BLaER1 (cell line): ENCODE measurements at regions not wholly inside any gene's neighbourhood (a gene's known extent, or its start where the extent isn't known, plus 50 kb on each side); places are given as distances from the start of the nearest gene placed in this dataset.

ENCODE experiments used
- H3K27ac ChIP-seq: shearing (Covaris generic); formaldehyde crosslinking; 2 replicates; pipeline ENCODE4 v1.8.1; 2022
- H3K27me3 ChIP-seq: shearing (Covaris generic); formaldehyde crosslinking; 2 replicates; pipeline ENCODE4 v1.8.1; 2022
- H3K36me3 ChIP-seq: shearing (Covaris generic); formaldehyde crosslinking; 2 replicates; pipeline ENCODE4 v1.8.1; 2022
- H3K4me1 ChIP-seq: shearing (Covaris generic); formaldehyde crosslinking; 2 replicates; pipeline ENCODE4 v1.8.1; 2022
- H3K4me2 ChIP-seq: shearing (Covaris generic); formaldehyde crosslinking; 2 replicates; pipeline ENCODE4 v1.8.1; 2022
- H3K4me3 ChIP-seq: shearing (Covaris generic); formaldehyde crosslinking; 2 replicates; pipeline ENCODE4 v1.8.1; 2022
- H3K9ac ChIP-seq: shearing (Covaris generic); formaldehyde crosslinking; 2 replicates; pipeline ENCODE4 v1.8.1; 2022
- H3K9me3 ChIP-seq: shearing (Covaris generic); formaldehyde crosslinking; 2 replicates; pipeline ENCODE4 v1.8.1; 2022
- H4K20me1 ChIP-seq: shearing (Covaris generic); formaldehyde crosslinking; 2 replicates; pipeline ENCODE4 v1.8.1; 2022
- Cebpa-rat ChIP-seq: shearing (Covaris generic); IDR thresholded peaks from 2 replicates; pipeline ENCODE4 v1.8.1; 2022

DNA sequence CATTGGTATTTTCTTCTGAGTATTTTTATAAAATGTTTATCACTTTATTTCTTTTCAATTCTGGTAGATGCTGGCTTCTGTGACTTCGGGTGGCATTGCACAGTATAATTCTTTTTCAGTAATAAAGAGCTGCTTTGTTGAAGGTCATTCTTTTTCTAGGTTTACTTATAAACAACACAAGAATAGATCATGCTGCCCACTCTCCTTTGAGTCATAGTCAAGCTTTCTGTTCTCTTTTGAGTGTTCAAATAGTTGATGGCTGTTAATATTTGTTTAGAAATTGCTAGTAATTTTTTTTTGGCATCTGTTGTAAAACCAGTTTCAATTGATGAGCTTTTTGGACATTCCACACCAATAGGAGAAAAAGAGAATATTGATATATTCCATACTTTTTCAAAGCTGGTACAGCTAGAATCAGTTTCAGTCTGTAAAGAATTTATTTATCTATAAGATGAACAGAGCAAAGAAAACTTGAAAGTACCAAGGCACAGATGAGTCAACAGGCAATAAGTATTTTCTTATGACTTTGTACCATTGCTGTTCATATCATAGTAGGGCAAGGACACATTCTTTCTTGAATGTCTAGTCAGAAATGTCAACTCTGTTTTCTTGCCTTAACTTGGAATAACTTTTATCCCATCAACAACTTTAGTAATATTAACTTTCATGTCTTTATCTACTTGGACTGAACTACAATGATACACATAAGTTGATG, 513.0 kb upstream of the SEL1L start:
- Histone ChIP-seq H3K27ac (no peak overlapping the region), H3K36me3 (no peaks in the 10 kb centered on the region), H3K9me3 (no peaks in the 10 kb centered on the region), H3K27me3 (no peaks in the 10 kb centered on the region), H3K4me3 (no peak overlapping the region), H4K20me1 (no peaks in the 10 kb centered on the region), H3K4me2 (no peak overlapping the region), H3K4me1 (peaks cover 5% of the 10 kb centered on the region; the same call in 1 of the 2 replicates), H3K9ac (no peak overlapping the region)
- TF ChIP-seq Cebpa-rat, result no peak

- Histone ChIP-seq H3K9me3 (no peaks in the 10 kb centered on the region), H4K20me1 (no peaks in the 10 kb centered on the region), H3K36me3 (no peaks in the 10 kb centered on the region), H3K4me1 (peaks cover 5% of the 10 kb centered on the region; the same call in 1 of the 2 replicates), H3K27me3 (no peaks in the 10 kb centered on the region), H3K4me2 (0 out of 2 replicates have a peak overlapping the region, but pooled peaks have one; percentile 25), H3K4me3 (no peak overlapping the region), H3K9ac (no peak overlapping the region), H3K27ac (no peak overlapping the region)
- TF ChIP-seq Cebpa-rat, result no peak
These were observed 514.3 kb upstream of the SEL1L start for GRCh38 chr14:82047777-82048470.

DNA sequence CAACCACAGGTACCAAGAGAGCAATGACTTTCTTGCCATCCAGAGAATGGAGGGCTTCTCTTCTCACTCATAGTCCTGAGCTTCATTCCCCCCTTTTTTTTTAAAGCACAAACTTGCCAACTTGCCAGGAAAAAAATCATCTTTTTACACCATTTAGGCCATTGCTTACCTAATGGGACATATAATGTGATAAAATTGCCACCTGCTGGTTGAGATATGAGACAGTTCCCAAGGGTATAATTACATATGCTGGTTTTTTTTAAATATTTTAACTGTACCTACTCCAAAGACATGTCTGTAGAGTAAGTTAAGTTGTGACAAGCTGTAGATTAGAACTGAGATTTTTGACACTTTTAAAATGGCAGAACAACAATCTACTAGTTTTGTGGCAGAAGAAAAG, 519.1 kb upstream of the SEL1L start:
- TF ChIP-seq Cebpa-rat, result no peak
- H3K27ac ChIP-seq, result no peak overlapping the region
- H3K9me3 ChIP-seq, result no peaks in the 10 kb centered on the region
- H4K20me1 ChIP-seq, result no peaks in the 10 kb centered on the region
- H3K27me3 ChIP-seq, result no peaks in the 10 kb centered on the region
- H3K4me2 ChIP-seq, result no peak overlapping the region
- H3K36me3 ChIP-seq, result no peaks in the 10 kb centered on the region
- no peak overlapping the region for H3K4me3 ChIP-seq
- peaks cover 4% of the 10 kb centered on the region; the same call in 1 of the 2 replicates for H3K4me1 ChIP-seq
- H3K9ac ChIP-seq, result no peak overlapping the region

DNA sequence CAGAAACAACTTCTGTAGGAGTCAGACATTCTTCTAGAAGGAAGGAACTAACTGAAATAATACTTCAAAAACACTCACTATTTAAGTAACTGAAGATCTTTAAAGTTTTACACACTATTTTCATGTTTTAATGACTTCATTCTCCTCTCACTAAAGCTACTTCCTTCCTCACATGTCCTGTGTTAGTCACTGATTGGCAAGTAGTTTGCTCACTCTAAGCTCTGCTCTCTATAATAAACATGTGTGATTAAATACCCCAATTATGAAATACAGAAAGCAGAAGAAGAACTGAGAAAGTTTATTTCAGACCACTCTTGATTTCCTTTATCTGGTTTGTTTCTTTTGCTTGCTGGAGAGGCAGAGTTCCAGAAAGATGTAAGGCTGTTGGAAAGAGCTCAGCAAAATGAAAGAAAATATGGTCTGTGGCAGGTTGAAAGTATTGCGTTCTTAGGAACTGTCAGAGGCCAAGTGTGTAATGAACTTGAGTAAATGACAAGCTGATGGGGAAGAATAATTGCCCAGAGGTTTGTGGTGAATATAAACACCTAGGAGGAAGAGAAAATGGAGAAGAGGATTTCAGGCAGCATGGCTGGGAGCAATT, 522.0 kb upstream of the SEL1L start:
- Histone ChIP-seq H3K27me3 (no peaks in the 10 kb centered on the region), H3K36me3 (no peaks in the 10 kb centered on the region), H3K4me3 (no peak overlapping the region), H3K9me3 (no peaks in the 10 kb centered on the region), H3K4me2 (no peak overlapping the region), H4K20me1 (no peaks in the 10 kb centered on the region), H3K9ac (no peak overlapping the region), H3K4me1 (no peaks in the 10 kb centered on the region), H3K27ac (no peak overlapping the region)
- no peak for TF ChIP-seq Cebpa-rat

GRCh38 chr14:82060219-82060618, 526.6 kb upstream of the SEL1L start:
- no peak overlapping the region for H3K27ac ChIP-seq
- H3K4me1 ChIP-seq, result no peaks in the 10 kb centered on the region
- no peak overlapping the region for H3K4me2 ChIP-seq
- no peaks in the 10 kb centered on the region for H3K9me3 ChIP-seq
- H4K20me1 ChIP-seq, result no peaks in the 10 kb centered on the region
- H3K4me3 ChIP-seq, result no peak overlapping the region
- H3K27me3 ChIP-seq, result no peaks in the 10 kb centered on the region
- no peaks in the 10 kb centered on the region for H3K36me3 ChIP-seq
- TF ChIP-seq Cebpa-rat, result no peak
- no peak overlapping the region for H3K9ac ChIP-seq

DNA sequence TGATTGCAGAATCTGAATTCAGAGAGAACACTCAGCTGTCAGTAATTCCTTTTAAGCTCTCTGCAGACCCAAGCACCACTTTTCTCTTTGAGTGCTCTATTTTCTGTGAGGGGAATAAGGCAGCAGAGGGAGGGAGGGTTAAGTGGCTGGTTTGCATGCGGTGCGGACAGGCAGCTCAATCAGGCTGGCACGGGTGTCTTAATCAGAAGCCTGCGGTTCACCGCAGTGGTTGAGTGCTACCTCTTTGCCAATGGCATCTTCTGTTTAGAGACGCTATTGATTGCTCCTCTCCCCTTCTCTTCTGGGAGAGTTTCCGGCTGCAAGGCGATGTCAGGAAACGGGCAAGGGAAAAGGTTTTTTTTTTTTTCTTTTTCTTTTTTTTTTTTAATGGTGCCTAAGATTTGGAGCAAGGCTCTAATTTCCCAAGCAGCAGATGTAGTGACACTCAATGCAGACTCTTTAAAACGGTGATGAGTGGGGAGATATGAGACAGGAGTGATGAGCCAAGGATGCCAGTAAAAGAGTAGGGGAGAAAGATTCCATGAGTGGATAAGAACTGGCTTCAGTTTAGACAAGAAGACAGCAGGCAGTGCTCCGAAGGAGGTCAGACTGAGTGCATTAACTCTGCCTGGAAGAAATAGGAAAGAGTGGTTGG, 533.7 kb upstream of the SEL1L start:
- TF ChIP-seq Cebpa-rat, result no peak
- no peak overlapping the region for H3K9ac ChIP-seq
- no peak overlapping the region for H3K27ac ChIP-seq
- no peak overlapping the region for H3K4me3 ChIP-seq
- no peaks in the 10 kb centered on the region for H4K20me1 ChIP-seq
- no peak overlapping the region for H3K4me2 ChIP-seq
- no peaks in the 10 kb centered on the region for H3K9me3 ChIP-seq
- no peaks in the 10 kb centered on the region for H3K27me3 ChIP-seq
- no peaks in the 10 kb centered on the region for H3K36me3 ChIP-seq
- H3K4me1 ChIP-seq, result no peaks in the 10 kb centered on the region

- H3K36me3 ChIP-seq, result no peaks in the 10 kb centered on the region
- no peak overlapping the region for H3K27ac ChIP-seq
- no peak overlapping the region for H3K9ac ChIP-seq
- H3K27me3 ChIP-seq, result no peaks in the 10 kb centered on the region
- H3K4me1 ChIP-seq, result no peaks in the 10 kb centered on the region
- H3K4me2 ChIP-seq, result no peak overlapping the region
- TF ChIP-seq Cebpa-rat, result no peak
- no peaks in the 10 kb centered on the region for H3K9me3 ChIP-seq
- H4K20me1 ChIP-seq, result no peaks in the 10 kb centered on the region
- no peak overlapping the region for H3K4me3 ChIP-seq
These were observed 536.4 kb upstream of the SEL1L start for GRCh38 chr14:82070040-82070439.

DNA sequence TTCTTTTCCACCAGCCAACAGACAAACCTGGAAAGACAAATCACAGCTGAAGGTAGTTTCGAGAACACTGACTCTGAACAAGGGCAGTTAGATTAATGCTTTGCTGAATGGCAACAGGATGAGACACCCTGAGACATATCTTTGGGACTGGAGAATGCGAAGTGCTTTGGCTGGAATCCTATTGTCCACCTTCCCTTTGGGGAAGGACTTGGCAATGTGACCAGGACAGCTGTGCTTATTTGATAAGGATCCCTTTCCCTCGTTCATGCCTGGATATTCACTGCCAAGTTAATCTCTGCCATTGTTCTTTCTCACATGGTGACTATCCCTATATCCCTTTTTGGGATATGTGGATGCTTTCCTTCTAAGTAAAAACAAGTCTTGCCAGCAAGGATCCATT, 537.1 kb upstream of the SEL1L start:
- H3K4me2 ChIP-seq, result no peak overlapping the region
- no peaks in the 10 kb centered on the region for H3K4me1 ChIP-seq
- no peak overlapping the region for H3K4me3 ChIP-seq
- H3K9ac ChIP-seq, result no peak overlapping the region
- H3K9me3 ChIP-seq, result no peaks in the 10 kb centered on the region
- H3K27ac ChIP-seq, result no peak overlapping the region
- H4K20me1 ChIP-seq, result no peaks in the 10 kb centered on the region
- no peaks in the 10 kb centered on the region for H3K27me3 ChIP-seq
- H3K36me3 ChIP-seq, result no peaks in the 10 kb centered on the region
- no peak for TF ChIP-seq Cebpa-rat

GRCh38 chr14:82073547-82073946, 539.9 kb upstream of the SEL1L start:
- H3K4me2 ChIP-seq, result no peak overlapping the region
- no peak overlapping the region for H3K27ac ChIP-seq
- no peak overlapping the region for H3K9ac ChIP-seq
- no peaks in the 10 kb centered on the region for H4K20me1 ChIP-seq
- H3K27me3 ChIP-seq, result no peaks in the 10 kb centered on the region
- no peak for TF ChIP-seq Cebpa-rat
- H3K36me3 ChIP-seq, result no peaks in the 10 kb centered on the region
- H3K4me1 ChIP-seq, result no peaks in the 10 kb centered on the region
- no peak overlapping the region for H3K4me3 ChIP-seq
- no peaks in the 10 kb centered on the region for H3K9me3 ChIP-seq

DNA sequence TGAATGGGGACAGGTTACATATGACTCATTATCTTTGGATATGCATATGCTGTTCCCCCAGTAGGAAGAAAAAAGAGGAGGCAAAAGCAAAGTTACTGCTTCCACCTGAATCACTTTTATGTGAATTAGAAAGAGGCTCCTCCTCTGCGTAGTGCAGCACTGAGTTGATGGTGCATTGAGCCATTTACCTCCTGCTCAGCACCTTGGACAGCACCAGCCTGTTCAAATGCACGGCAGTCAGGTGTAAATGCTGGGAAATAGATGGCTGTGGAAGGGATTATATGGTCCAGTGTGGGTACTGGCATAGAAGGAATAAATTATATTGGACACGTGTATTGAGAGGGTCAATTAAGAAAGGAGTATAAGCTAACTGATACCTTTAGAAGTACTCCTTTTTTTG, 541.9 kb upstream of the SEL1L start:
- TF ChIP-seq Cebpa-rat, result no peak
- no peak overlapping the region for H3K9ac ChIP-seq
- H3K4me3 ChIP-seq, result no peak overlapping the region
- no peak overlapping the region for H3K4me2 ChIP-seq
- H3K27ac ChIP-seq, result no peak overlapping the region
- H3K9me3 ChIP-seq, result no peaks in the 10 kb centered on the region
- H3K36me3 ChIP-seq, result no peaks in the 10 kb centered on the region
- H4K20me1 ChIP-seq, result no peaks in the 10 kb centered on the region
- H3K4me1 ChIP-seq, result no peaks in the 10 kb centered on the region
- no peaks in the 10 kb centered on the region for H3K27me3 ChIP-seq
